Fibroblast of mammary gland (primary cell): ENCODE measurements at regions not wholly inside any gene's neighbourhood (a gene's known extent, or its start where the extent isn't known, plus 50 kb on each side); places are given as distances from the start of the nearest gene placed in this dataset.
A peak's percentile ranks its signal among the peaks of the same experiment; 100 is the strongest.
"Not testable (repeated sequence)": the region's sequence is repeated elsewhere in the genome, so short reads cannot be mapped to it uniquely, and the experiment has no call there.

Experiments used
- DNase-seq: peaks from one replicate; pipeline ENCODE4 v3.0.0-alpha.2; 2010; ENCODE audit warnings: low read depth
- H3K4me3 ChIP-seq: 2 replicates; pipeline ENCODE4 v1.5.1; 2011; ENCODE audit warnings: low read depth, mild to moderate bottlenecking, low read length, moderate library complexity; ENCODE audit not compliant: control insufficient read depth
- CTCF ChIP-seq: conservative IDR thresholded peaks from 2 replicates; pipeline ENCODE4 v1.5.1; 2011; ENCODE audit warnings: low read depth, low read length, inconsistent platforms; ENCODE audit not compliant: control insufficient read depth, insufficient read depth

- TF ChIP-seq CTCF = no peak
- DNase-seq = no peak
- no peak overlapping the region for H3K4me3 ChIP-seq
Observed at GRCh38 chr2:113341191-113341869, 62.6 kb upstream of the PAX8 start.

GRCh38 chr2:113337809-113338208 lies 59.1 kb upstream of the PAX8 start:
- no peak for DNase-seq
- H3K4me3 ChIP-seq = no peak overlapping the region
- no peak for TF ChIP-seq CTCF

- not testable (repeated sequence) for H3K4me3 ChIP-seq
- peak; percentile 79 for DNase-seq
Observed at GRCh38 chr2:113336040-113336439, 57.3 kb upstream of the PAX8 start.

GRCh38 chr2:113334147-113334546 lies 55.4 kb upstream of the PAX8 start:
- no peak for DNase-seq
- no peak overlapping the region for H3K4me3 ChIP-seq
- no peak for TF ChIP-seq CTCF

GRCh38 chr2:113333735-113334134 lies 55.0 kb upstream of the PAX8 start:
- H3K4me3 ChIP-seq, DNase-seq: not testable (repeated sequence)

GRCh38 chr2:113330060-113330767 lies 51.5 kb upstream of the PAX8 start:
- not testable (repeated sequence) for H3K4me3 ChIP-seq
- DNase-seq = peak; percentile 54

GRCh38 chr2:113328973-113329372 lies 50.3 kb upstream of the PAX8 start:
- DNase-seq = peak; percentile 65
- not testable (repeated sequence) for H3K4me3 ChIP-seq

GRCh38 chr2:113328572-113328971 lies 49.9 kb upstream of the PAX8 start:
- DNase-seq = peak; percentile 81
- not testable (repeated sequence) for H3K4me3 ChIP-seq
